OCI-LY3 (cell line): ENCODE measurements at regions not wholly inside any gene's neighbourhood (a gene's known extent, or its start where the extent isn't known, plus 50 kb on each side); places are given as distances from the start of the nearest gene placed in this dataset.

ENCODE experiments used
- H2AFZ ChIP-seq: fragments of 200-600, 300-600 bp; shearing (Covaris generic); 2 replicates; pipeline ENCODE4 v1.6.0; 2014; ENCODE audit warnings: antibody characterized with exemption, low read depth, low read length
- H3K27ac ChIP-seq: fragments of 200-600, 300-600 bp; sonication (generic); 2 replicates; pipeline ENCODE4 v1.5.1; 2014; ENCODE audit warnings: mild to moderate bottlenecking, low read length, moderate library complexity, mixed read lengths
- H3K27me3 ChIP-seq: fragments of 200-600, 300-600 bp; sonication (generic); 2 replicates; pipeline ENCODE4 v1.6.1; 2014; ENCODE audit warnings: low read depth, low read length, mixed read lengths
- H3K36me3 ChIP-seq: fragments of 200-600, 300-600 bp; sonication (generic); replicated peaks from 2 replicates; pipeline ENCODE3; 2014; ENCODE audit warnings: low read depth, low read length, mixed read lengths
- H3K4me1 ChIP-seq: fragments of 300-600, 200-600 bp; sonication (generic); 2 replicates; pipeline ENCODE4 v1.6.1; 2014; ENCODE audit warnings: low read length, mixed read lengths
- H3K4me2 ChIP-seq: fragments of 200-600, 300-600 bp; sonication (generic); 2 replicates; pipeline ENCODE4 v1.6.1; 2014; ENCODE audit warnings: low read length, mixed read lengths
- H3K4me3 ChIP-seq: fragments of 300-600, 200-600 bp; sonication (generic); 2 replicates; pipeline ENCODE4 v1.5.1; 2014; ENCODE audit warnings: antibody characterized with exemption, mild to moderate bottlenecking, low read length, moderate library complexity
- H3K79me2 ChIP-seq: fragments of 300-600, 200-600 bp; shearing (Covaris generic); 2 replicates; pipeline ENCODE4 v1.6.1; 2014; ENCODE audit warnings: mild to moderate bottlenecking, low read length, mixed read lengths
- H3K9ac ChIP-seq: fragments of 300-600, 200-600 bp; shearing (Covaris generic); 2 replicates; pipeline ENCODE4 v1.6.0; 2014; ENCODE audit warnings: mild to moderate bottlenecking, low read length, moderate library complexity
- H3K9me3 ChIP-seq: fragments of 200-600, 300-600 bp; shearing (Covaris generic); 2 replicates; pipeline ENCODE4 v1.6.1; 2014; ENCODE audit warnings: low read length, mixed read lengths; ENCODE audit not compliant: insufficient read depth
- H4K20me1 ChIP-seq: fragments of 200-600, 300-600 bp; sonication (generic); 2 replicates; pipeline ENCODE4 v1.6.1; 2016; ENCODE audit warnings: low read length, mixed read lengths; ENCODE audit not compliant: insufficient read depth
- CTCF ChIP-seq: fragments of 200-600, 300-600 bp; sonication (generic); IDR thresholded peaks from 2 replicates; pipeline ENCODE4 v1.5.1; 2014; ENCODE audit warnings: antibody characterized with exemption, low read length, low read depth
- EZH2phosphoT487 ChIP-seq: fragments of 200-600 bp; shearing (Covaris generic); IDR thresholded peaks from 2 replicates; pipeline ENCODE4 v1.6.1; 2018; ENCODE audit warnings: antibody characterized with exemption, mixed run types, low read depth

GRCh38 chr2:216300906-216301305, 71.4 kb downstream of the MARCHF4 start:
- Histone ChIP-seq H3K9me3 (no peaks in the 10 kb centered on the region), H3K36me3 (no peaks in the 10 kb centered on the region), H3K27me3 (no peaks in the 10 kb centered on the region), H3K4me3 (no peak overlapping the region), H3K79me2 (no peaks in the 10 kb centered on the region), H3K27ac (no peak overlapping the region), H3K9ac (no peak overlapping the region), H3K4me2 (no peak overlapping the region), H4K20me1 (no peaks in the 10 kb centered on the region), H3K4me1 (0 out of 2 replicates have a peak, but pooled peaks cover 6% of the 10 kb centered on the region), H2AFZ (no peak overlapping the region)
- TF ChIP-seq CTCF, result no peak
- no peak for TF ChIP-seq EZH2phosphoT487

- Histone ChIP-seq H3K9ac (no peak overlapping the region), H3K36me3 (no peaks in the 10 kb centered on the region), H3K4me3 (no peak overlapping the region), H4K20me1 (no peaks in the 10 kb centered on the region), H3K27me3 (no peaks in the 10 kb centered on the region), H3K4me1 (0 out of 2 replicates have a peak, but pooled peaks cover 6% of the 10 kb centered on the region), H3K9me3 (no peaks in the 10 kb centered on the region), H3K4me2 (no peak overlapping the region), H3K79me2 (no peaks in the 10 kb centered on the region), H2AFZ (no peak overlapping the region), H3K27ac (no peak overlapping the region)
- no peak for TF ChIP-seq CTCF
- TF ChIP-seq EZH2phosphoT487, result no peak
These were observed 72.7 kb downstream of the MARCHF4 start for GRCh38 chr2:216299588-216299987.

GRCh38 chr2:216298719-216299495, 73.4 kb downstream of the MARCHF4 start:
- no peak overlapping the region for H2AFZ ChIP-seq
- H3K79me2 ChIP-seq, result no peaks in the 10 kb centered on the region
- H3K4me3 ChIP-seq, result no peak overlapping the region
- no peak overlapping the region for H3K9ac ChIP-seq
- no peaks in the 10 kb centered on the region for H4K20me1 ChIP-seq
- no peaks in the 10 kb centered on the region for H3K9me3 ChIP-seq
- no peak for TF ChIP-seq EZH2phosphoT487
- no peak for TF ChIP-seq CTCF
- no peak overlapping the region for H3K4me2 ChIP-seq
- no peaks in the 10 kb centered on the region for H3K36me3 ChIP-seq
- H3K4me1 ChIP-seq, result 0 out of 2 replicates have a peak, but pooled peaks cover 6% of the 10 kb centered on the region
- H3K27ac ChIP-seq, result no peak overlapping the region
- H3K27me3 ChIP-seq, result no peaks in the 10 kb centered on the region

- Histone ChIP-seq H4K20me1 (no peaks in the 10 kb centered on the region), H3K79me2 (no peaks in the 10 kb centered on the region), H3K36me3 (no peaks in the 10 kb centered on the region), H2AFZ (no peak overlapping the region), H3K4me1 (0 out of 2 replicates have a peak, but pooled peaks cover 6% of the 10 kb centered on the region), H3K4me3 (no peak overlapping the region), H3K9ac (no peak overlapping the region), H3K4me2 (no peak overlapping the region), H3K27ac (no peak overlapping the region), H3K9me3 (no peaks in the 10 kb centered on the region), H3K27me3 (no peaks in the 10 kb centered on the region)
- TF ChIP-seq EZH2phosphoT487 (no peak), CTCF (no peak)
These were observed 75.4 kb downstream of the MARCHF4 start for GRCh38 chr2:216296856-216297255.
